NOMO-1 (cell line): ENCODE measurements at regions not wholly inside any gene's neighbourhood (a gene's known extent, or its start where the extent isn't known, plus 50 kb on each side); places are given as distances from the start of the nearest gene placed in this dataset.
"Not testable (repeated sequence)": the region's sequence is repeated elsewhere in the genome, so short reads cannot be mapped to it uniquely, and the experiment has no call there.

ENCODE experiments used
- DNase-seq, 2 experiments: peaks; one replicate each; lab custom pipeline; 2025; ENCODE audit not compliant: unreplicated experiment in 2 of 2; lab: John Stamatoyannopoulos, UW

GRCh38 chr10:76621886-76622620, 1015.6 kb downstream of the KCNMA1 start:
- DNase-seq: no peak

- no peak for DNase-seq
These were observed 1019.0 kb downstream of the KCNMA1 start for GRCh38 chr10:76618641-76619040.

GRCh38 chr10:76618171-76618570, 1019.4 kb downstream of the KCNMA1 start:
- peak in 1 of 2 experiments; percentile 11 for DNase-seq

- not testable (repeated sequence) for DNase-seq
These were observed 1020.9 kb downstream of the KCNMA1 start for GRCh38 chr10:76616666-76617065.

- no peak for DNase-seq
These were observed 1022.6 kb downstream of the KCNMA1 start for GRCh38 chr10:76615049-76615448.
